Esophagus muscularis mucosa (tissue), 4 donors: ENCODE measurements at regions not wholly inside any gene's neighbourhood (a gene's known extent, or its start where the extent isn't known, plus 50 kb on each side); places are given as distances from the start of the nearest gene placed in this dataset.

ENCODE experiments used
- CTCF ChIP-seq, 3 experiments: fragments of 200-600 bp in 2 of 3; fragments of 450-650 bp in 1 of 3; sonication (generic) in 2 of 3; IDR thresholded peaks; one replicate each; pipeline ENCODE4 v1.5.1; 2017 to 2019; ENCODE audit warnings: antibody characterized with exemption in 3 of 3, mild to moderate bottlenecking in 2 of 3, moderate library complexity in 1 of 3
- EP300 ChIP-seq: sonication (generic); formaldehyde crosslinking; IDR thresholded peaks from one replicate; pipeline ENCODE4 v1.6.1; 2017; ENCODE audit warnings: antibody characterized with exemption
- POLR2A ChIP-seq: fragments of 450-650 bp; IDR thresholded peaks from one replicate; pipeline ENCODE4 v1.6.1; 2017; ENCODE audit warnings: antibody characterized with exemption, moderate library complexity, mild to moderate bottlenecking, low read depth
- POLR2AphosphoS5 ChIP-seq, 2 donors: sonication (generic); formaldehyde crosslinking; IDR thresholded peaks; one replicate each; pipeline ENCODE4 v1.6.1; 2017; ENCODE audit warnings: antibody characterized with exemption in 2 of 2

DNA sequence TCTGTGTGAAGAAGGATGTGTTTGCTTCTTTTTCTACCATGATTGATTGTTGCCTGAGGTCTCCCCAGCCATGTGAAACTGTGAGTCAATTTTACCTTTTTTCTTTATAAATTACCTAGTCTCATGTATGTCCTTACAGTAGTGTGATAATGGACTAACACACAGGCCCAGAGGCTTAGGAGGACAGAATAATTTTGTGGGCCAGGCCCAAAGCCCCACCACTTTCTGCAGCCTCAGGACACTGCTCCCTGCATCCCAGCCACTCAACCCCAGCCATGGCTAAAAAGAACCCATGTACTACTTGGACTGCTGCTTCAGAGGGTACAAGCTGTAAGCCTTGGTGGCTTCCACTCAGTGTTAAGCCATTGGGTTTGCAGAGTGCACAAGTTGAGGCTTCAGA, 512.7 kb upstream of the CT83 start:
- TF ChIP-seq CTCF (IDR thresholded peaks at IDR 0.05): no peak
- no peak for TF ChIP-seq POLR2A
- no peak for TF ChIP-seq POLR2AphosphoS5 (IDR thresholded peaks at IDR 0.05)
- TF ChIP-seq EP300: no peak
